SK-MEL-5 (cell line): ENCODE measurements at regions not wholly inside any gene's neighbourhood (a gene's known extent, or its start where the extent isn't known, plus 50 kb on each side); places are given as distances from the start of the nearest gene placed in this dataset.

Source experiments
- DNase-seq: peaks from one replicate; pipeline ENCODE4 v3.0.0-alpha.2; 2016; ENCODE audit warnings: low read depth, low spot score
- in situ Hi-C: cut with HindIII; loops from 2 replicates; pipeline ENCODE4 v1.10.0; 2016; ENCODE audit warnings: low sequenced_read_pairs, high pct_unique_total_duplicates, low pct_unique_long_range_greater_than_20kb

DNA sequence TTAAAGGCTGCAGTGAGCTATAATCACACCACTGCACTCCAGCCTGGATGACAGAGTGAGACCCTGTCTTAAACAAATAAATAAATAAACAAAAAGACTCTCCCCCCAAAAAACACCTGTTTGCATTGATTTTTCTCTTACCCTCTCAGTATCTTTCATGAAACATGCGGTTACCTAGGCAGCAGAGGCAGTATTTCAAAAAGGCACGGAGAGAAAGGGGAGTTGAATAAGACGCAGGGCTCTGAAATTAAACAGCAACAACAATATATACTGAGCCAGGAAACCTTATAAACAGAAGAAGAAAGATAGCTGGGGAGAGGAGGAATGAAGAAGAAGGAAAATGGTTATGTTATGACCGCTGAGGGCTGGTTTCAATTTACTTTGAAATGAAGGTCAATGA is 277.6 kb downstream of the BTG1 start:
- no peak for DNase-seq
- in situ Hi-C loops, result no loop called here

DNA sequence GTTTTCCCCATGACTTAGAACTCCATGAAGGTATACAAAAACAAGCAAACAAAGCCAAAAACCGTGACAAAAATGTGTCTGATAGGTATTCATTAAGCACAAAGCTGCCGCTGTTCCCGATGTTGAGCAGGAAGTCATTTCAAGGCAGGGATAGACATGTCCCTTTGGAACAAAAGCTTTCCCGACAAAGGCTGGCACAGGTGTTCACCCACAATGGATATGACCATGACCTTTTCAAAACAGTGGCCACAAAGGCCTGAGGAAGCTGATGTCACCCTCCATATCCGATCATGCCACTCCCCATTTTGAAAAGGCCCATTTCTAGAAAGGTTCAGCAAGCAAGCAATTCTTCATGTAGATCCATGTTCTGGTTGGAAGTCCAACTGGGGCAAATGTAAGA is 279.1 kb downstream of the BTG1 start:
- DNase-seq, result no peak
- in situ Hi-C loops, result no loop called here

DNA sequence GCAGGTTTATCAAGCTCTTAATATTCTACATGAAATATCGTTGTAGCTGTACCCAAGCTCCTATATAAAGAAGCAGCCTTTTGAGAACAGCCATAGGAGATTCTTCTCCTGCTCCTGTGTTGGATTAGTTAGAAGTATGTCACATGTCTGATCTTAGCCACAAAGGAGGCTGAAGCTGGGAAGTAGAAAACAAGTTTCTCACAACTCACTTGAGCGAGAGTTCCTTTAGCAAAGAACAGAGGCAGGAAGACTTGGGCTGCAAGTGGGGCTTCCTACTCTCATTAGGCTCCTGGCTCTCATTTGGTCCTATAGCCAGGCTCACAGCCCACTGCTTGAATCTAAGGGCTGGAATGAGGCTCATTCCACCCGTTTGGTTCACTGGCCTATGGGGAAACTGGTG is 281.9 kb downstream of the BTG1 start:
- in situ Hi-C loops, result no loop called here
- no peak for DNase-seq

DNA sequence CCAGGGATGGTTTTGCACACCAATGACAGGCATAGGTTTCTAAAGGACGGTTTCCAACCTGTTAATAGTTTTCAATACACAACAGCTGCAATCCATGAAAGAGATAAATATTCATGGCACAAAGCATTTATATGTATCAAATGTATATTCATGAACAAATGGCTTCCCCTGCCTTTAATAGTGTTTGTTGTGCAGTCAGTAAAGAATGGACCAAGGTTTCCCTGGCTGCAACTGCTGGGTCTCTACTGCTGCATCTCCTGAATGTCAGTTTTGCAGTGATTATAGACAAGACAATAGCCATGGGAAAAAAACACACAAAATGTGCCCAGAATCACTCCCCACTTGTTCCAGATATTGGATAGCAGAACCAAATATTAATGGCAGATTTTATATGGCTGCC is 284.1 kb downstream of the BTG1 start:
- in situ Hi-C loops, result no loop called here
- no peak for DNase-seq

DNA sequence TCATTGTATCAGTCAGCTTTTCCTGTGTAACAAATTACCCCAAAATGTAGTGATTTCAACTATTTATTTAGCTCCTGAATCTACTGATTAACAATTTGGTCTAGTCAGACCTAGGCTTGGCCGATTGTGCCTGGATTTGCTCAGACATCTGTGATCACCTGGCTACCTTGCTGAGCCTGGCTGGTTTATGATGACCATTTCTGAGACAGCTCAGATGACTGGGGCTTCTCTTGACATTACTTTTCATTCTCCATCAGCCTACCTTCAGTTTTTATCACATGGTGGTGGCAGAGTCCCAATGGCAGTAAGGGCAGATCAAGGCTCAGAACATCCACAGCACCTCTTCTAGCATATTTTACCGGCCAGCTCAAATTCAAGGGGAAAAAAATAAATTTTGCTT is 286.3 kb downstream of the BTG1 start:
- in situ Hi-C loops, result no loop called here
- no peak for DNase-seq

- in situ Hi-C loops, result no loop called here
Measured at GRCh38 chr12:91857813-91858542, 287.7 kb downstream of the BTG1 start.

GRCh38 chr12:91854725-91855124 is 290.9 kb downstream of the BTG1 start:
- peak; percentile 68 for DNase-seq
- in situ Hi-C loops, result no loop called here

More at GRCh38 chr12:91857813-91858542, 287.7 kb downstream of the BTG1 start:
- no peak for DNase-seq

- DNase-seq, result no peak
- in situ Hi-C loops, result no loop called here
Measured at GRCh38 chr12:91853350-91854127, 292.1 kb downstream of the BTG1 start.

DNA sequence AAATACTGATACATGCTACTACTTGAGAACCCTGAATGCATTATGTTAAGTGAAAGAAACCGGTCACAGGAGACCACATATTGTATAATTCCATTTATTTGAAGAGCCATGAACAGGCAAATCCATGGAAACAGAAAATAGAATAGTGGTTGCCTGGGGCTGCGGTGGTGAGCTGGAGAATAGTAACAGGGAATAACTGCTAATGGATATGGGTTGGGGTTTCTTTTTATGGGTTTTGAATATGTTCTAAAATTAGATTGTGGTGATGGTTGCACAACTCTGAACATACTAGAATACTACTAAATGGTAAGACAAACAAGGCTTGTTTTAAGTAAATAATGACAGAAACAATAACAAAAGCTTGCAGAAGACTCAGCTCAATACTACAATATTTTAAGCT is 293.0 kb downstream of the BTG1 start:
- in situ Hi-C loops, result no loop called here
- DNase-seq, result peak; percentile 7

DNA sequence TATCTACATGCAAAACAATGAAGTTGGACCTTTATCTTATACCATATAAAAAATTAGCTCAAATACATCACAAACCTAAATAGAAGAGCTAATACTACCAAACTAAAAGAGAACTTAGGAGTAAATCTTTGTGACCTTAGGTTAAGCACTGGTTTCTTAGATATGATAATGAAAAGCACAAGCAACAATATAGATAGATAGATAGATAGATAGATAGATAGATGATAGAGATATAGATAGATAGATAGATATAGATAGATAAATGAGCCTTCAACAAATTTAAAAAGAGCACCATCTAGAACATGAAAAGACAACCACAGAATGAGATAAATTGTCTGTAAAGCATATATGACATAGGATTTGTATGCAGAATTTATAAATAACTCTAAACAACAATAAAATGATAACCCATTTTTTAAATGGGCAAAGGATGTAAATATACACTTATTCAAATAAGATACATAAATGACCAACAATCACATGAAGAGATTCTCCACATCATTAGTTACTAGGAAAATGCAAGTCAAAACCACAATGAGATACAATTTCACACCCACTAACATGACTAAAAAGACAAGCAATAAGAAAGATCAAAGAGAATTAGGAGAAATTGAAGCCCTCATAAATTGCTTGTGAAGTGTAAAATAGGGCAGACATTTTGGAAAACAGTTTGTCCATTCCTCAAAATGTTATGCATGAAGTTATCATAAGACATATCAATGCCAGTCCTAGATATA is 293.7 kb downstream of the BTG1 start:
- in situ Hi-C loops, result no loop called here
- no peak for DNase-seq

DNA sequence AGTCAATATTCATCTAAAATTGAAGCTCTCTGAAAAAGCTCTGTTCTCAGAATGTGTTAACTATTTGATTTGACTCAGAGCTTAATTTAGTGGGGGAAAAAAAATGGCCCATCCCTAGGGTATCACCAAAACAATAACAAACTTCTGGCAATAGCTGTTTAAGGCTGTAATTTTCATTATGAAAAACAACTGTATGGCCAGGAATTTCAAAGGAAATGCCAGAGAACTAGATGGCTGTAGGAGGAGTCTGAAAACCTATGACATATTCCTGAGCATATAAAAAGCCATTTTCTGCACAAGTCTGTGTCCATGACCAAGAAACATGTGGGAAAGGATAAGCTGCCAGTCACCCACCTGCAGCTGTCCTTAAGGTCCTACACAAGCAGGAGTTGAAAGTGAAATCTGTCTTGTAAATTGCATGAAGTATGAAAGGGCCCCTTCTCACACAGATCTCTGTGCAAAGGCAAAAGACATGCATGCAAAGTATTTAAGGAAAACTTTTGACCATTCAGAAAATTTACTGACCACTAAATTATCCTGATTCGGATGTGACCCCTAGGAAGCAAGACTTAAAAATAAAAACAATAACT is 299.1 kb downstream of the BTG1 start:
- no peak for DNase-seq
- in situ Hi-C loops, result no loop called here

DNA sequence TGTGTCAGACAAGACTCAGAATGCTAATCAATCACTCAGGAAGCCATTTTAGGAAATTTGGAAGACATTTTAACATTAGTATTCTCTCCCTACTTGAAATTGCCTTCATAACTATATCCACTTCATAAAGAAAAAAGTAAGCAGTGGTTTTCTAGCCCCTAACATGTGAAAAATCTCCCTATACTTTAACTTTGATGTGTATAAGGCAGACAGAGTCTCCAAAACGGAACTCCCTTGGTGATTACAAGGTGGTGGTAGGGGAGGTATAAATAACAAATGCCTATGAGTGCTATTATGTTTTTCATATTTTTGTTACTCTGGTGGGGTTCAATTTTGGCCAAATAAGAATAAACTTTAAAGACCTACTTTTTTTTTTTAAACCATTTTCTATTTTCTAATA is 300.3 kb downstream of the BTG1 start:
- no peak for DNase-seq

DNA sequence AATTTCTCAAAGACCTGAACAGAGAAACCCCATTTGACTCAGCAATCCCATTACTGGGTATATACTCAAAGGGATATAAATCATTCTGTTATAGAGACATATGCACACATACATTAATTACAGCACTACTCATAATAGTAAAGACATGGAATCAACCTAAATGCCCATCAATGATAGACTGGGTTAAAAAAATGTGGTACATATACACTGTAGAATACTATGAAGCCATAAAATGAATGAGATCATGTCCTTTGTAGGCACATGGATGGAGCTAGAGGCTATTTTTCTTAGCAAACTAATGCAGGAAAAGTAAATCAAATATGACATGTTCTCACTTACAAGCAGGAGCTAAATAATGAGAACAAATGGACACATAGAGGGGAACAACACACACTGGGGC is 303.8 kb downstream of the BTG1 start:
- no peak for DNase-seq
- in situ Hi-C loops, result no loop called here

More for the DNA sequence above, 300.3 kb downstream of the BTG1 start:
- in situ Hi-C loops, result no loop called here

- in situ Hi-C loops, result no loop called here
Measured at GRCh38 chr12:91836696-91837095, 308.9 kb downstream of the BTG1 start.

DNA sequence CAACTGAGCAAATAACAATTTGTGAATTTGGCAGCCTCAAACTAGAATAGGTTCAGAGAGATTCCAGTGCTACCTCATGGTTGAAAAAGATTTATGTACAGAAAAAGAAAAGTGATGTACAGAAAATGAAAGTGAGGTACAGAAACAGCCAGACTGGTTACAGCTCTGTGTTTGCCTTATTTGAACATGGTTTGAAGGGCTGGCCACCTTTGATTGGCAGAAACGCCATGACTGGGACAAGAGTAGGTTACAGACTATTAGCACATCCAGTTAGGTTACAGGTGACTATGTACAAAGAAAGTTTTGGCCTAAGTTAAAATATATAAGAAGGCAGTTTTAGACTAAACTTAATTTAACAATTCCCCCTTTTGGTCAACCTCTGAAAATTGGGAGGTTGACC is 309.4 kb downstream of the BTG1 start:
- in situ Hi-C loops, result no loop called here
- no peak for DNase-seq

More at GRCh38 chr12:91836696-91837095, 308.9 kb downstream of the BTG1 start:
- DNase-seq, result no peak

DNA sequence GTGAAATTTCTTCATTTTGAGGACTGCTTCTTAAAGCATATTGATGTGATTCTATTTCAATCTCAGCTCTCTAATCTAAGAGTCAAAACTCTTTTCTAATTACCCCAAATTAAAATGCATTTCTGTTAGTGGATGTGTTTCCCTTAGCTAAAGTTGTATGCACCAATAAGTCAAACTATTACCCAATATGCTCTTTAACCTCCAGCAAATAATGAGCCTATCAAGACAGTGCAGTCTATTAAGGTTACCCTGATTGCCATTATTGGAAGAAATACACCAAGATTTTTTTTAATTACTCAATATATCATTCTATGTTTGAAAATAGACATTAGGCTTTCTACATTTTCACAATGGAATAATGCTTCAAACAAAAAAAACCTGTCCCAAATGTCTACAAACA is 310.0 kb downstream of the BTG1 start:
- in situ Hi-C loops, result no loop called here
- DNase-seq, result no peak

- no peak for DNase-seq
- in situ Hi-C loops, result no loop called here
Measured at GRCh38 chr12:91833780-91834359, 311.8 kb downstream of the BTG1 start.

GRCh38 chr12:91825999-91826398 is 319.6 kb downstream of the BTG1 start:
- in situ Hi-C loops, result no loop called here
- no peak for DNase-seq
